Neural progenitor cell (in vitro differentiated cells): ENCODE measurements at regions not wholly inside any gene's neighbourhood (a gene's known extent, or its start where the extent isn't known, plus 50 kb on each side); places are given as distances from the start of the nearest gene placed in this dataset.

Experiments
- DNase-seq: peaks from one replicate; pipeline ENCODE4 v3.0.0-alpha.2; 2016; ENCODE audit warnings: low spot score
- H2AFZ ChIP-seq: fragments of 200-600 bp; sonication (generic); replicated peaks from 2 replicates; pipeline ENCODE4 v1.6.1; 2016; ENCODE audit warnings: antibody characterized with exemption
- H3F3A ChIP-seq: fragments of 200-600 bp; sonication (generic); 2 replicates; pipeline ENCODE4 v1.6.1; 2016; ENCODE audit warnings: antibody characterized with exemption, low read depth
- H3K27ac ChIP-seq: fragments of 200-600 bp; sonication (generic); 2 replicates; pipeline ENCODE4 v1.5.1; 2016; ENCODE audit warnings: mild to moderate bottlenecking
- H3K27me3 ChIP-seq: fragments of 200-600 bp; sonication (generic); 2 replicates; pipeline ENCODE4 v1.6.1; 2016; ENCODE audit warnings: mild to moderate bottlenecking, moderate library complexity
- H3K36me3 ChIP-seq: fragments of 200-600 bp; sonication (generic); 2 replicates; pipeline ENCODE4 v1.5.1; 2016
- H3K4me1 ChIP-seq: fragments of 200-600 bp; sonication (generic); 2 replicates; pipeline ENCODE4 v1.6.1; 2016; ENCODE audit warnings: mixed run types
- H3K4me2 ChIP-seq: fragments of 200-600 bp; sonication (generic); 2 replicates; pipeline ENCODE4 v1.6.1; 2016
- H3K4me3 ChIP-seq: fragments of 200-600 bp; sonication (generic); 2 replicates; pipeline ENCODE4 v1.5.1; 2016
- H3K79me2 ChIP-seq: fragments of 200-600 bp; sonication (generic); 2 replicates; pipeline ENCODE4 v1.6.1; 2016; ENCODE audit warnings: low read depth
- H3K9ac ChIP-seq: fragments of 200-600 bp; sonication (generic); 2 replicates; pipeline ENCODE4 v1.6.1; 2016
- H3K9me3 ChIP-seq: fragments of 200-600 bp; sonication (generic); 2 replicates; pipeline ENCODE4 v1.5.1; 2016; ENCODE audit warnings: low read depth
- H4K20me1 ChIP-seq: fragments of 200-600 bp; sonication (generic); 2 replicates; pipeline ENCODE4 v1.6.1; 2016; ENCODE audit warnings: low read depth
- H3K27ac Mint-ChIP-seq: 3 replicates; pipeline ENCODE4 v1.8.0; 2021; ENCODE audit warnings: mixed read lengths
- H3K27me3 Mint-ChIP-seq: 2 replicates; pipeline ENCODE4 v1.8.0; 2022; ENCODE audit warnings: low read depth, mild to moderate bottlenecking, inconsistent platforms, moderate library complexity, mixed read lengths; ENCODE audit not compliant: insufficient read depth
- H3K36me3 Mint-ChIP-seq: 3 replicates; pipeline ENCODE4 v1.8.0; 2021; ENCODE audit warnings: mixed read lengths
- H3K4me1 Mint-ChIP-seq: 3 replicates; pipeline ENCODE4 v1.8.0; 2021; ENCODE audit warnings: mixed read lengths
- H3K4me3 Mint-ChIP-seq: 3 replicates; pipeline ENCODE4 v1.8.0; 2021; ENCODE audit warnings: mild to moderate bottlenecking, moderate library complexity, mixed read lengths
- H3K9me3 Mint-ChIP-seq: 3 replicates; pipeline ENCODE4 v1.8.0; 2020; ENCODE audit warnings: mixed read lengths
- CTCF ChIP-seq: fragments of 200-600 bp; sonication (generic); IDR thresholded peaks from 2 replicates; pipeline ENCODE4 v1.5.1; 2017; ENCODE audit warnings: antibody characterized with exemption, mild to moderate bottlenecking
- EZH2 ChIP-seq: fragments of 200-600 bp; sonication (generic); IDR thresholded peaks from 2 replicates; pipeline ENCODE4 v1.6.1; 2017; ENCODE audit warnings: antibody characterized with exemption, mild to moderate bottlenecking, moderate library complexity
- EZH2phosphoT487 ChIP-seq: fragments of 200-600 bp; sonication (generic); IDR thresholded peaks from 2 replicates; pipeline ENCODE4 v1.6.1; 2017; ENCODE audit warnings: antibody characterized with exemption

- H3K27ac Mint-ChIP-seq = no peak overlapping the region
- no peak overlapping the region for H2AFZ ChIP-seq
Observed at GRCh38 chr16:81164481-81164880, 68.3 kb upstream of the GCSH start.

GRCh38 chr16:81163671-81164070 is 67.5 kb upstream of the GCSH start:
- Histone ChIP-seq H3K27me3 (no peaks in the 10 kb centered on the region), H3K4me1 (peaks cover 3% of the 10 kb centered on the region), H3K9me3 (no peaks in the 10 kb centered on the region), H3F3A (no peaks in the 10 kb centered on the region), H3K27ac (no peak overlapping the region), H3K9ac (no peak overlapping the region), H3K36me3 (no peaks in the 10 kb centered on the region), H3K79me2 (no peaks in the 10 kb centered on the region), H2AFZ (no peak overlapping the region), H4K20me1 (no peaks in the 10 kb centered on the region), H3K4me3 (no peak overlapping the region), H3K4me2 (no peak overlapping the region)
- peaks cover 2% of the 10 kb centered on the region for H3K9me3 Mint-ChIP-seq
- H3K27me3 Mint-ChIP-seq = peaks cover 8% of the 10 kb centered on the region
- no peaks in the 10 kb centered on the region for H3K36me3 Mint-ChIP-seq
- H3K27ac Mint-ChIP-seq = no peak overlapping the region
- peaks cover 6% of the 10 kb centered on the region for H3K4me1 Mint-ChIP-seq
- no peak overlapping the region for H3K4me3 Mint-ChIP-seq
- no peak for DNase-seq
- TF ChIP-seq CTCF (no peak), EZH2phosphoT487 (no peak), EZH2 (no peak)

More at GRCh38 chr16:81164481-81164880, 68.3 kb upstream of the GCSH start:
- no peak overlapping the region for H3K4me3 ChIP-seq
- no peaks in the 10 kb centered on the region for H3K36me3 ChIP-seq
- DNase-seq = no peak
- H3K4me1 ChIP-seq = no peaks in the 10 kb centered on the region
- H3K36me3 Mint-ChIP-seq = no peaks in the 10 kb centered on the region
- no peaks in the 10 kb centered on the region for H3K4me1 Mint-ChIP-seq
- no peak overlapping the region for H3K27ac ChIP-seq
- peaks cover 6% of the 10 kb centered on the region for H3K27me3 Mint-ChIP-seq
- H3K4me2 ChIP-seq = no peak overlapping the region
- H3K79me2 ChIP-seq = no peaks in the 10 kb centered on the region
- TF ChIP-seq EZH2phosphoT487 (no peak), EZH2 (no peak), CTCF (no peak)
- H3K9me3 ChIP-seq = no peaks in the 10 kb centered on the region
- no peaks in the 10 kb centered on the region for H4K20me1 ChIP-seq
- no peaks in the 10 kb centered on the region for H3F3A ChIP-seq
- H3K4me3 Mint-ChIP-seq = no peak overlapping the region
- no peak overlapping the region for H3K9ac ChIP-seq
- no peaks in the 10 kb centered on the region for H3K27me3 ChIP-seq
- H3K9me3 Mint-ChIP-seq = peaks cover 2% of the 10 kb centered on the region

- H2AFZ ChIP-seq = no peak overlapping the region
- DNase-seq = peak; percentile 30
- no peak overlapping the region for H3K4me2 ChIP-seq
- H3K4me1 Mint-ChIP-seq = peaks cover 6% of the 10 kb centered on the region
- H3K27me3 Mint-ChIP-seq = peaks cover 9% of the 10 kb centered on the region
- H3K27ac ChIP-seq = no peak overlapping the region
- no peaks in the 10 kb centered on the region for H3K9me3 ChIP-seq
- no peak for TF ChIP-seq EZH2phosphoT487
- H4K20me1 ChIP-seq = no peaks in the 10 kb centered on the region
- H3K27ac Mint-ChIP-seq = no peak overlapping the region
- H3K4me3 ChIP-seq = no peak overlapping the region
- no peaks in the 10 kb centered on the region for H3K36me3 Mint-ChIP-seq
- H3K27me3 ChIP-seq = no peaks in the 10 kb centered on the region
- H3F3A ChIP-seq = no peaks in the 10 kb centered on the region
- H3K4me1 ChIP-seq = peaks cover 3% of the 10 kb centered on the region
- H3K9ac ChIP-seq = no peak overlapping the region
- peaks cover 2% of the 10 kb centered on the region for H3K9me3 Mint-ChIP-seq
- no peak overlapping the region for H3K4me3 Mint-ChIP-seq
- H3K36me3 ChIP-seq = no peaks in the 10 kb centered on the region
- no peaks in the 10 kb centered on the region for H3K79me2 ChIP-seq
Observed at GRCh38 chr16:81158964-81159363, 62.8 kb upstream of the GCSH start.

- H3K27ac Mint-ChIP-seq = no peak overlapping the region
- Histone ChIP-seq H3K27me3 (no peaks in the 10 kb centered on the region), H4K20me1 (no peaks in the 10 kb centered on the region), H3K27ac (no peak overlapping the region), H3F3A (no peaks in the 10 kb centered on the region), H3K9me3 (no peaks in the 10 kb centered on the region), H3K4me2 (no peak overlapping the region), H3K36me3 (no peaks in the 10 kb centered on the region), H3K4me3 (no peak overlapping the region), H2AFZ (no peak overlapping the region), H3K9ac (no peak overlapping the region), H3K79me2 (no peaks in the 10 kb centered on the region), H3K4me1 (peaks cover 3% of the 10 kb centered on the region)
- H3K36me3 Mint-ChIP-seq = no peaks in the 10 kb centered on the region
- DNase-seq = no peak
- H3K4me3 Mint-ChIP-seq = no peak overlapping the region
- H3K27me3 Mint-ChIP-seq = peaks cover 7% of the 10 kb centered on the region
- H3K9me3 Mint-ChIP-seq = no peaks in the 10 kb centered on the region
- no peak for TF ChIP-seq EZH2phosphoT487
- TF ChIP-seq EZH2 = no peak
- no peak for TF ChIP-seq CTCF
- peaks cover 6% of the 10 kb centered on the region for H3K4me1 Mint-ChIP-seq
Observed at GRCh38 chr16:81155769-81156168, 59.6 kb upstream of the GCSH start.
